GM19240 (cell line): ENCODE measurements at regions not wholly inside any gene's neighbourhood (a gene's known extent, or its start where the extent isn't known, plus 50 kb on each side); places are given as distances from the start of the nearest gene placed in this dataset.
"Not testable (repeated sequence)": the region's sequence is repeated elsewhere in the genome, so short reads cannot be mapped to it uniquely, and the experiment has no call there.

Experiments
- DNase-seq: peaks from one replicate; pipeline ENCODE4 v3.0.0; 2011; ENCODE audit warnings: low spot score; ENCODE audit not compliant: insufficient read length

DNA sequence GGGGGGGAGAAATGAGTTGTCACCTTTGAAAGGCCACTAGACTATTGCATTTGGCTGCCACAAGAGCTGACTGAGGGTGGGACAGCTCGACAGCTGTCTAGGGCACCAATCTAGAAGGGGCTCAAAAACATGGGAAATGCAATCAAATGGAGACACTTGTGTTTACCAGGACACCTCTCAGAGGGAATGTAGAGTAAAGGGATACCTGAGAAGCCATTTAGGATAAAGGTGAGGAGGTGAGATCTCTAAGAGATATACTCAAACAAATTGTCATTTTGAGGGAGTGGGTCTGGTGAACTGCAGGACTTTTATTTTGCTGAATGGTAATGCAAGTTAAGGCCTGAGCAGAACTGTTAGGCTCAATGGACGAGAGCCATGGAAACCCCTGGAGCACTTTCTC, 159.8 kb downstream of the DDX1 start:
- DNase-seq, result no peak

DNA sequence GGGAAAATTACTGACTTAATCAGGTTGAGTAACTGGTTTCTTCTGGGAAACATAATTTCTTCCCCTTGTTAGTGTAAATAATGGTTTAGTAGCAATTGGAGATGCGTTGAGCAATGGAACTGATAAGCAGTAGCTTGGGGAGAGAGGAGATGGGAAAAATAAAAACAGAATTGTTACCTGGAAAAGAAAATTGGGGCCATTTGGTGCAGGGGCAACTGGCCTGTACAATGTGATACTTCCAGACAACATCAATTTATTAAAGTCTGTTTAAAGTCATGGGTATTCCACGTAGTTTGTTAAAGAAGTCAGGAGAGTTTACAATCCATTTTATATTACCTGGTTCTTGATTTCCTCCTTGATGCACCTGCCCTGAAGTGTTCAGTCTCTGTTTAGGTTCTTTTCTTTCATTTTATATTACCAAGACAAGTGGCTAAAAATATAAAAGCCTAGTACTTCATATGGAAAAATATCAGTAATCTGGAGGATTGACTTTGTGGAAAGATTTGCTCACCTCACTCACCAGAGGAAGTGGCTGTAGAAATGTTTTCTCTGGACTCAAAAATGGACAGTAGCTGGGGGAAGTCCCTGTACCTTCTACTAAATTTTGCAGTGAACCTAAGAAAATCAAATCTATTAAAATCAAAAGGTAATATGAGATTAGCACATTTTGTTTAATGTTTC, 161.0 kb downstream of the DDX1 start:
- no peak for DNase-seq

DNA sequence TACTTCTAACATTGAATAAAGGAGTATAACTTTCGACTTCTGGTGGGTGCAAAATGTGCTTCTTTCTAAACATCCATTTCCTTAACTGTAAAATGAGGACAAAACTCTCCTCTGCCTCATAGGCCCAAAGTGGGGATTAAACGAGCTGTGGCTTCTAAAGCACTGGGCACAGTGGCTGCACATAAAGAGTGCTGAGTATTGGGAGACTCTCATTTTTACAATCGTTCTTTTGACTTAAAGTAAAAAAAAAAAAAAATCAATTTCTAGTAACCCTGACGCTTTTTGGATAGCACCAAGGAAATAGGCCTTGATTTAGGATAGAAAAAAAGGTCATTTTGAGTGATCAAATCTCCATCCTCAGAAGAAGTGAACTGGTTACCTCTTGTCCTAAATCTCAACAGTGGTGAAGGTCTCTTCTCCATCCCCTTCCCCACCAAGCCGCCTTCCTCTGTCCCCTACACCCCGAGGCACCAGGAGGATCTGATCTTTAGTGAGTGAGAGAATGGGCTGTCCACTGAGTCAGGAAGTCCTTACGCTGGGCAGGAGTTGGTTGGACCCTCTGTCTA, 161.6 kb downstream of the DDX1 start:
- DNase-seq, result no peak

DNA sequence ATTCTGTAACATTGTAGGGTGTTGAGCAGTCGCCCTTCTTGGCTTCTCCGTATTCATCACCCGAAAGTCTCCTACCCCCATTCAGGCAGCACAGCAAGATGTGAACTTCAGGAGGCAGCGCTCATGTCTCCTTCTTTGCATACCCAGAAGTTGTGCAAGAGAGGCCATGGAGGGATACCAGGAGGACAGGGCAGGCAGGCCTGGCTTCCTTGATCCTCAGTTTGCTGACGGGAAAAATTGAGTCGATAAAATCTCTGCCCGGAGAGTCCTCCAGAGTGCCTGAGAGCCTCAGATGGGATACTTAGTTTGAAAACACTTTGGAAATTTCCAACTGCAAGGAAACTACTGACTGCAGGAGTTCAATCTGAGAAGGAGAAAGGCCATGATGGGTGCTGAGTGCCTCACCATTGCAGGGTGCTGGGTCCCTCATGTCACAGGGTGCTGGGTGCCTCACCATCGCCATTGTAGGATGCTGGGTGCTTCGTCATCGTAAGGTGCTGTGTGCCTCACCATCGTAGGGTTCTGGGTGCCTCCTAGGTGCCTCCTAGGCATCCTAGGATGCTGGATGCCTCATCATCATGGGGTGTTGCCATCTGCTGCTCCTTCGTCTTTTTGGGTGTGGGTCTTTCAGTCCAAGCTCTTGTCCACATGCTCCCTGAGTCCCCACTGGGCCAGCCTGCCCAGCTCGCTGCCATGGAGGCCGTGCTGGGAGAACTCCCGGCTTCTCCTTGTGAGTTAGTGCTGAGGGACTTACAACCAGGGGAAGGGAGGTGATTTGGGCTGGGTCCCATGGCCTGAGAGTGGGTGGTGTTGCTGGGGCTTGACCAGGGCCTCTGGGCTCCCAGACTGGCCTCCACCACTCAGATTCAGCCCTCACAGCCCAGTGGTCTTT, 162.4 kb downstream of the DDX1 start:
- no peak for DNase-seq

DNA sequence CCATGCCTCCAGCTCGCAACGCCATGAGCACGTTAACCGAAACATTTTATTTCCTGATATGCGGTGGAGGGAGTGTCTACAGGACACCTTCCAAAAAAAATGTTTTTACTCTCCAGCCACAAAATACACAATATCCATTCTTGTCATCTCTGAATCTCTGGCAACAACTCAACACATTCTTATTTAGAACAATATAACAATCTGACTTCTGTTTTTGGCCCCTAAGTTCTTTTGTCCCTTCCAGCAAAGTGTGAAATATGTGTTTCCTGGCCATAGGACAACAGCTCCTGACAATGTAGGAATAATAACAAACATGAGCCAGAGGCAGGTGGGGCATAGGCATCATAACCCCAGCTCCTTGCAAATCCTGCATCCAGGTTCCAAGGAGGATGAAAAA, 163.0 kb downstream of the DDX1 start:
- DNase-seq, result no peak

DNA sequence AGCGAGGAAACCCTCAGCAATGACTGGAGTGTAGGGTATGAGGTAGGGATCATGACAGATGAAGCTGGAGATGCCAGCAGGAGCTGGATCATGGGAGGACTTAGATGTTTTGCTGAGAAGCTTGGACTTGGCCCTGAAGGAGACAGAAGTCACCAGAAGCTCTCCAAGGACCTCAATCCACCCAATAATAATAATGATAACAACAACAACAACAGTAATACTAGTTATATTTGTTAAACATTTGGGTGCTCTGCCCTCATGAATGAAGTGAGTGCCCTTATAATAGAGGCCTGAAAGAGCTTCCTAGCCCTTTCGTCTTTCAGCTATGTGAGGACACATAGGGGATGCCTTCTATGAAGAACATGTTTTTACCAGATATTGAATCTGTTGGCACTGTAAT, 163.9 kb downstream of the DDX1 start:
- DNase-seq, result no peak

DNA sequence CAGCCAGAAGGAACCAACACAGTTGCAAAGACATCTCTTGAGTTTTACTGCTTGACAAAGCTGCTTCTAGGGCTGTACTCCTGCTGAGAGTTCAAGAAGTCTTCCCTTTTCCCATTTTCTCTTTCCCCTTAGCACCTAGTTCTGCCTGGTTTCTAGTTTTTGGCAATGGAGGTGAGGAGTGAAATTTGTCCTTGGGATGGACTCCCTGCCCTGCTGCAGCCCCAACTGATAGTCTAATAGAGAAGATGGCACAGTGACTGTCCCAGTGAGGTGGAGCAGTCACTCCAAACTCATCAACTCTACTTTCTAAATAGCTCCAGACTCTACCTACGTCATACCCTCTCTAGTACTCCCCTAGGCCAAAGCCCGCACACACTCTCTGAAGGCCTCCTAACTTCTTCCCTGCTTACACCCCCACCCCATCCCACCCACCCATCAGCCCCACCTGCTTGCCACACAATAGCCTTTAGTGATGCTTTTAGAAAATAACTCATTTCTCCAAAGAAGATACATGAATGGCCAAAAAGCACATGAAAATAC, 164.4 kb downstream of the DDX1 start:
- no peak for DNase-seq

DNA sequence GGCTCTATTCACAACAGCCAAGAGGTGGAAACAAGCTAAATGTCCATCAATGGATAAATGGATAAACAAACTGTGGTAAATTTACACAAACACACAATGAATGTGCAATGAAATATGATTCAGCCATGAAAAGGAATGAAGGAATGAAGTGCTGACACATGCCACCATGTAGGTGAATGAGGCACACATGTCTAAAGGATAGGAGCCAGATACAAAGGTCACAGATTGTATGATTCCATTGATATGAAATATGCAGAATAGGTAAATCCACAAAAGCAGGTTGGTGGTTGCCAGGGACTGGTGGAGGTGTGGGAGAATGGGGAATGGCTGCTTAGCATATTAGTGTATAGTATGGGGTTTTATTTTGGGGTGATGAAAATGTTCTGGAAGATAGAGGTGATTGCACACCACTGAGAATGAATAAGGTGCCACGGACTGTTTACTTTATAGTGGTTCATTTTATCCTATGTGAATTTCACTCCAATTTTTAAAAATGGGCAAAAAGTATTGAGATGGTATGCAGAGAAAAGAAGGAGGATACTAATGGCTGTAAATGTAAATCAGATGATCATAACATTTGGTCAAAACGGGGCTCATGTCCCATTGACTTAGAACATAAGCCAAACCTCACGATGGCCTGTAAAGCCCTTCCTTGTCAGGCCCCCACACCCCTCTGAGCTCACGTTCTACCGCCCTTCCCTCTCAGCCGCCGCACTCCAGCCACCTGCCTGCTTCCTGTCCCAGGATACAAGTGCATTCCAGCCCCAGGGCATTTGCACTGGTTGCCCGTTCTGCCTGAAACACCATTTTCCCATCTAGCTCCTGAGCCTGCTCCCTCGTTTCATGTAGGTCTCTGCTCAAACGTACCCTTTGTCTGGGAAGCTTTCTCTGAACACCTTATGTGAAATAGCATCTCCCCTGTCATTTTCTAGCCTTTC, 165.5 kb downstream of the DDX1 start:
- no peak for DNase-seq

DNA sequence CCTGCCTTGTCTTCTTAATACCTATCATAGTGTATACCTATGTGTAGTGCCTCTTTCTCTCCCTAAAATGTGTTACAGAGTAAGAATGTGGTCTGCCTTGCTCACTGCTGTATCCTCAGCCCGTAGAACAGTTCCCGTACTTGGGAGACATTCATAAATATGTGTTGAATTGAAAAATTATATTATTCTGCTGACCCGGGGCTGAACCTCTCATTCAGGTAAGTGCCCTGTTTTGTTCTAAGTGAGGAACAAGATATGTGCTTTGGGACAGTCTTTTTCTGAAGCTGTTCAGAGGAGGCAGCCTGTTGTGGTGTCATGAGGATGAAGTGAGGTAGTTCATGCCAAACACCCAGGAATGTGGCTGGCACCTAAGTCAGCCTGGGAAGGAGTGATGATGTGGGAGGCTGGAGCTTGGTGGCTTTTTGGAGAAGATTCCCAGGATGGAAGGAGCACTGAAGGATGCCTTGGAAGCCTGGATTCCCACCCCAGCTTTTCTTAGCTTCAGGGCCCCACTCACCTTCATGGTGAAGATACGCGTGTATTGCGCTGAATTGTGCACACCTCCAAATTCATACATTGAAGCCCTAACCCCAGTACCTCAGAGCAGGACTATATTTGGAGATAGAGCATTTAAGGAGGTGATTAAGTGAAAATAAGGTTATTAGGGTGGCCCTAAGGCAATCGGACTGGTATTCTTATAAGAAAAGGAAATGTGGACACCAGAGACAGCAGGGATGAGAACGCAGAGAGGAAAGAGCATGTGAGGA, 166.3 kb downstream of the DDX1 start:
- DNase-seq, result no peak

DNA sequence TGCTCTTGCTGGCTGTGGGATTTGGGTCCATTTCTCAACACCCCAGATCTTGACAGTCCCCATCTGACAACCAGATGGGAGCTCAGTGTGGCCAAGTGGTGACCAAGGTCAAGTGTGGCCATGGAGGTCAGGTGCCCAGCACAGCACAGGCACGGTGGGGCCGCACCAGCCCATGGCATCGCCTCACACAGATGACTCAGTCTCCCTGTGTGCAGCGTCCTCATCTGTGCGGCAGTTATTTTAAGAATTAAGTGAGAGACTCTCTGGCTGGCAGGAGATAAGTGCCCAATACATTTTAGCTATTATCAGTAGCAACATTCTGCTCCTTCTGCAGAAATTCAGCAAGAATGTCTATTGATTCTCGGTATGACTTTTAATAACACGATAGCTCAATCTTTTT, 167.2 kb downstream of the DDX1 start:
- DNase-seq, result no peak

DNA sequence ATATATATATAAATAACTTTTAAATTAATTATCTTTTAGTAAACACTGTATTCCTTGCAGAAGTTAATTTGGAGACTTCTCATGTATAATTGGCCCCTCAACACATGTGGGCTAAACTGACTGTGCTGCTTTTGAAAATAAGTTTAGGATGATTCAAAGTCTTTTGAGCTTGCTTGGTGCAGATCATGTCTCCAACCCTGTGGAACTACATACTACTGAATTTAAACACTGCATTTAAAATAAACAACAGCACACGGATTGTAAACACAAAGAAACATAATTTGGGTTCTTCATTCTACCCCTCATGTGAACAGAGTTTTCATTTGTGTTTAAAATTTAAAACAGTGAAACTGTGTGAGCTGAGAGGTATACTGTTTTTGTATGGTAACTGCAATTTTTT, 167.7 kb downstream of the DDX1 start:
- DNase-seq, result no peak

DNA sequence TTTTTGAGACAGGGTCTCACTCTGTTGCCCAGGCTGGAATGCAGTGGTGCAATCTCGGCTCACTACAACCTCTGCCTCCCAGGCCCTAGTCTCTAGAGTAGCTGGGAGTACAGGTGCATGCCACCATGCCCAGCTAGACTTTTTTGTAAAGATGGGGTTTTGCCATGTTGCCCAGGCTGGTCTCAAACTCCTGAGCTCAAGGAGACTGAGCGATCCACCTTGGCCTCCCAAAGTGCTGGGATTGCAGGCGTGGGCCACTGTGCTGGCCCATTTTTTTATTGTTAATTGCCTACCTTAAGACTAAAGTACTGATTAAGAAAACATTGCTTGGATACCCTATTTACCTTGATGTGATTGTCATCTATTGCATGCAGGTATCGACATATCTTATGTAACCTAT, 168.1 kb downstream of the DDX1 start:
- not testable (repeated sequence) for DNase-seq

DNA sequence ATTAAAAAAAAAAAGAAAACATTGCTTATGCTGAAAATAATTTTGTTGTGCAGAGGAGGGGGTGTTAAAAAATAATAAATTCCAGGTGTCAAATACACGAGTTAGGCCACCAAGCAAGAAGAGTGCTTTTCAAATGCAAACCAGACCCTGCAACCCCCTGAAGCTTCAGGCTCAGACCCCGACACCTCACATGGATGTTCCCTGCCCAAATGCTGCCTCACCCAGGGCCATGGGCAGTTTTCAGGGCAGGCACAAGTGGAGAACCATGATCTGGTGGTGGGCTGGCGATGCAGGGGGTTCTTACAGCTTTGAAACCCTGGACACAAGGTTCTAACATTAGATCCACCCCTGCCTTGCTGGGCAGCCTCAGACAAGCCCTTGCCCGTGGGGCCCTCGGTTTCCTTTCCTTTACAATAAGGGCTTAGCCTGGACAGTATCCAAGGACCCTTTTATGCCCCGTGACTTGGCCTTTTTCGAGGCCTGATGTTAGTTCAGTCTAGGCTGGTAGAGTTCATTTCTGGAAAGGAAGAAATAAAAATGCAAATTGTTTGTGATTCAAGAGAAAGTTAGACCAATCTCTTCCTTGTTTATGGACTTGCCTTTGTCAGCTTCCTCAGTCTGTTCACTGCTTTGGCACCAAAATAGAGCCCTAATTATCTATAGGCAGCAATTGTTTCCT, 168.7 kb downstream of the DDX1 start:
- DNase-seq, result no peak

DNA sequence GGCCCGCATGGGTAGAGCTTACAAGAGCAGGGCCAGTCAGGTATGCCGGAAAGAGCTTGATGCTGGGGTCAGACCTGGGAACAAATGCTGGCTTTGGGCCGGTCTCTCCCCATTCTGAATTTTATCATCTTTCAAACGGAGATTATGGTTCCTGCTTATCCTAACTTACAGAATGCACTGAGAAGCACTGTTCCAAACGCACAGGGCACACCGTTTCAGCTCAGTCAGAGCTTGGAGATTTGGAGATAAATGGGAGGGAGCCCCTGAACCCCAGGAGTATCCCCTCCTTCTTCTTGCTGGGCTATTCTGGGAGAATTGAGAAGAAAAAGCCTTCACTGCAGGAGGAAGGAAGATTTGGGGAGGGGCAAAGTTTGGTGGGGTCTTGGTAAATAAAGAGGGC, 169.4 kb downstream of the DDX1 start:
- no peak for DNase-seq

DNA sequence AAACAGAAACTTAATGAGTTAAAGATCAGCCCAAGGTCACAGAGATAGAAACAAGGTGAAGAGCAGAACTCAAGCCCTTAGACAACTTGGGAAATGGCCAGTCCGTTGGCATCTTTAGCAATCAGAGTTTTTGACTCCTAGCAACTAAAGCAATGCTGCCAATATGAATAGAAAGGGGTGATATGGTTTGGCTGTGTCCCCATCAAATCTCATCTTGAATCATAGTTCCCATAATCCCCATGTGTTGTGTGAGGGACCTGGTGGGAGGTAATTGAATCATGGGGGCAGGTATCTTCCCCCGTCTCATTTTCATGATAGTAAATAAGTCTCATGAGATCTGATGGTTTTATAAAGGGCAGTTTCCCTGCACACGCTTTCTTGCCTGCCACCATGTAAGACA, 170.2 kb downstream of the DDX1 start:
- DNase-seq, result no peak

DNA sequence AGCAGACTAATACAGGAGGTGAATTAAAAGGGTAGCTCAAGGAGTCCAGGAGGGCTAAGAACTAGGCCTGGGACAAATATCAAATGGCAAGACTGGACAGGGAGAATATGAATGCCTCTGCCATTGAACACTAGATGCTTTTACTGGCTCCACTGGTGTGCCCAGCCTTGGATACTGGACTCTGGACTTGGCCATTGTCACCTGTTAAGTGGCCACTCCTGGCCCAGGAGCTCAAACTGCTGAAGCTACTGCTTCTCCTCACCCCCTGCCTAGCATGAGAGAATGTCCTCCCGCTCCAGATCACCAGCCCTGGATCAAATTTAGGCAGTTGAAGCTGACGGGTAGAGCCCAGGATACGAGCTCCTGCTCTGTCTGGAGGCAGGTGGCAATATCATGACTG, 170.8 kb downstream of the DDX1 start:
- no peak for DNase-seq

DNA sequence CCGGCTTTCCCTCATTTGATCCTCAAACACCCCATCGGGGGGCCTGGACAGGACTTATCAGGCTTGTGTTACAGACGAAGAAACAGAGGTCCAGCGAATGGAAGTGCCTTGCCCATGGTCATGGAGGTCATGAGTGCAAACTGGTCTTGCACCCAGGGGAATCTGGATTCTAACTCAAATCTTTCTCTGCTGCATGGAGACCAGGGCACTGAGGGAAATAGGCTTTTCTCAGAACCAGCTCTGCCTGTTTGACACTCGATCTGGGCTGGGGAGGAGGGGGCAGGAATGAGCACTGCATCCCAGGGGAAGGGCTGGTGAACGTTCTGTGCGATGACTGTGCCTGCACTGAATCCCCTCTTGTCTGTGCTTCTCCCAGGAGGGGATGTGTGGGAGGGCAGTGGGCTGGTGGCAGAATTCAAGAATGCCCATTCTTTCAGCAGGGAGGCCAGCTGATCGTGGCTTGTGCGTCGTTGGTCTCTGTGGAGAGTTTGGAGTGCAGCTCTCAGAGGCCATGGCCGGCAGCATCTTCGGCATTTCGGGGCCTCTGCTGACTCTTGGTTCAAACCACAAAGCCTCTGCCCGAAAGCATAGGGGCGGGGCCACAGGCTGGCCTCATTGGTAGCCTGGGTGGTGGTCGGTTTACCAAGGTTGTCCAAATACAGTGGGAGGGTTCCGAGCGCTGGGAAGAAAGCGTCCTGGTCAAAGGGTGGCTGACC, 171.6 kb downstream of the DDX1 start:
- DNase-seq, result no peak

DNA sequence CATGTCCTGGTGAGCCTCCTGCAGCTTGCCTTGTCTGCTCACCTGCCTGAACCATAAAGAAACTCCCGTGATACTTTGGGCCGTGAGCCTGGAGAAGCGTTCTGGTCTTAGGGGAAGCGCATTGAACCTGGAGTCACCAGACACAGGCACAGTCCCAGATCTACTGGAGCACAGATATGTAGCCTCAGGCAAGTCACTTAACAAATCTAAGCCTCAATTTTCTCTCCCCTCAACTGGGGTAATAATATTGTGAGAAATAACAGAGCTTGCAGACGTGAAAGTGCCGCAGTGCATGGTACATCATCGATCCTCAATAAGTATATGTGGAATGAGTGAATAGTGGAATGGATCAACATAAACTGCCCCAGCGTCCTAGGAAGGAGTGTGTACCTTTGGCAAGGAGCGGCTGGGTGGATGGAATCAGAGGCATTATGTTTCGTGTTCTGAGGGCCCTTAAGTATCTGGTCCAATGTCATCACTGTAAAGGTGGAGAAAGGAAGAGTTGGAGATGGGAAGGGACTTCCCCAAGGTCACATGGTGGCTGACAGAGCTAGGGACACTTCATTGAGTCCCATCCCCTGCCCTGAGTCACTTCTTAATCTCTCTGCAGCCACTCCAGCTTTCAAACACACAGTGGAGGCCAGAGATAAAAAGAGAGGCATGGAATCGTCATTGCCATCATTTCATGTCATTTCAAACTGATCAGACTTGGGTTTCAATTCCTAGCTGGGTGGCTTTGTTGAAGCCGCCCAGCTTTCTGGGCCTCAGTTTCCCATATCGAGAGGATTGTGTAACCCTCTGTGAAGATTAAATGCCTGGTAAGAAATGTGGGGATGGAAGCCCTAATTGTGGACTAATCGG, 172.4 kb downstream of the DDX1 start:
- DNase-seq, result no peak
